ENCODE measurements at regions not wholly inside any gene's neighbourhood (a gene's known extent, or its start where the extent isn't known, plus 50 kb on each side); places are given as distances from the start of the nearest gene placed in this dataset.

DNA sequence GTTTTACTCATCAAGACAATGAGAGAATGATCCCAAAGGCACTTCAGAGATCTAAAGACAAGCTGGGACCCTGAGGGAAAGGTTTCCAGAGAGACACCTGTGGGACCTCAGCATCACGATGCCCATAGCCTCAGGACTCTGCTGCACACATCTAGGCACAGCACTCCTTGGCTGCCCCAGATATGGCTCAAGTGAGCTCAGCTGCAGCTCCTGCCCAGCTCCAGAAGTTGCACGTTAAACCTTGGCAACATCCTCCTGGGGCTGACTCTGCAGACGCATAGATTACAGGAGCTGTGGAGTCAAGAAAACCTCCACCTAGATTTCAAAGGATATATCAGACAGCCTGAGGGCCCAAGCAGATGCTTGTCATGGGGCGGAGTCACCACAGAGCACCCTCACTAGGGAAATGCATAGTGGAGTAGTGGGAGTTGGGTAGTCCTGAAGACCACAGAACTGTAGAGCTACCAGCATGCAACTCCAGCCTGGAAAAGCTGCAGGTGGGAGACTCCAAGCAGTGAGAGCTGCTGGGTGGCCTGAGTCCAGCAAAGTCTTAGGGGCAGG is 582.0 kb downstream of the CDH11 start:
- TF ChIP-seq, protein P1, sequence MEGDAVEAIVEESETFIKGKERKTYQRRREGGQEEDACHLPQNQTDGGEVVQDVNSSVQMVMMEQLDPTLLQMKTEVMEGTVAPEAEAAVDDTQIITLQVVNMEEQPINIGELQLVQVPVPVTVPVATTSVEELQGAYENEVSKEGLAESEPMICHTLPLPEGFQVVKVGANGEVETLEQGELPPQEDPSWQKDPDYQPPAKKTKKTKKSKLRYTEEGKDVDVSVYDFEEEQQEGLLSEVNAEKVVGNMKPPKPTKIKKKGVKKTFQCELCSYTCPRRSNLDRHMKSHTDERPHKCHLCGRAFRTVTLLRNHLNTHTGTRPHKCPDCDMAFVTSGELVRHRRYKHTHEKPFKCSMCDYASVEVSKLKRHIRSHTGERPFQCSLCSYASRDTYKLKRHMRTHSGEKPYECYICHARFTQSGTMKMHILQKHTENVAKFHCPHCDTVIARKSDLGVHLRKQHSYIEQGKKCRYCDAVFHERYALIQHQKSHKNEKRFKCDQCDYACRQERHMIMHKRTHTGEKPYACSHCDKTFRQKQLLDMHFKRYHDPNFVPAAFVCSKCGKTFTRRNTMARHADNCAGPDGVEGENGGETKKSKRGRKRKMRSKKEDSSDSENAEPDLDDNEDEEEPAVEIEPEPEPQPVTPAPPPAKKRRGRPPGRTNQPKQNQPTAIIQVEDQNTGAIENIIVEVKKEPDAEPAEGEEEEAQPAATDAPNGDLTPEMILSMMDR (IDR thresholded peaks at IDR 0.05) = no peak
- TF ChIP-seq EP300 (IDR thresholded peaks at IDR 0.05; ENCODE audit: low read depth) (no peak), POLR2AphosphoS5 (IDR thresholded peaks at IDR 0.05) (no peak), POLR2A (IDR thresholded peaks at IDR 0.05) (no peak)

Data from transverse colon (tissue), 4 donors.